ENCODE measurements at regions not wholly inside any gene's neighbourhood (a gene's known extent, or its start where the extent isn't known, plus 50 kb on each side); places are given as distances from the start of the nearest gene placed in this dataset.

GRCh38 chr1:82927753-82928152 is 1071.2 kb downstream of the TTLL7 start:
- intact Hi-C loops (cut with DNase I), result no loop called here
- no peaks in the 10 kb centered on the region for H3K9me3 ChIP-seq
- no peaks in the 10 kb centered on the region for H3K27me3 ChIP-seq
- DNase-seq (no peak), ATAC-seq (no peak)
- no peak overlapping the region for H3K27ac ChIP-seq
- TF ChIP-seq CTCF (IDR thresholded peaks at IDR 0.05), result no peak
- H3K36me3 ChIP-seq, result no peaks in the 10 kb centered on the region
- H3K4me1 ChIP-seq, result peaks cover 0 to 6% of the 10 kb centered on the region in 2 donors
- H3K4me3 ChIP-seq, result no peak overlapping the region

GRCh38 chr1:82924666-82925065 is 1074.3 kb downstream of the TTLL7 start:
- peaks cover 5 to 11% of the 10 kb centered on the region in 2 donors for H3K4me1 ChIP-seq
- DNase-seq, result no peak
- no peak for TF ChIP-seq CTCF (IDR thresholded peaks at IDR 0.05)
- H3K4me3 ChIP-seq, result no peak overlapping the region
- ATAC-seq, result no peak
- H3K9me3 ChIP-seq, result no peaks in the 10 kb centered on the region
- intact Hi-C loops (cut with DNase I), result no loop called here
- H3K27me3 ChIP-seq, result no peaks in the 10 kb centered on the region
- no peaks in the 10 kb centered on the region for H3K36me3 ChIP-seq
- no peak overlapping the region for H3K27ac ChIP-seq

GRCh38 chr1:82923931-82924330 is 1075.0 kb downstream of the TTLL7 start:
- Histone ChIP-seq H3K27ac (no peak overlapping the region), H3K27me3 (no peaks in the 10 kb centered on the region), H3K4me3 (no peak overlapping the region), H3K4me1 (peaks cover 5 to 11% of the 10 kb centered on the region in 2 donors), H3K9me3 (no peaks in the 10 kb centered on the region), H3K36me3 (no peaks in the 10 kb centered on the region)
- intact Hi-C loops (cut with DNase I), result no loop called here
- no peak for TF ChIP-seq CTCF (IDR thresholded peaks at IDR 0.05)
- DNase-seq, result no peak
- ATAC-seq, result no peak

- ATAC-seq (peak; percentile 21), DNase-seq (no peak)
- H3K27ac ChIP-seq, result no peak overlapping the region
- intact Hi-C loops (cut with DNase I), result no loop called here
- TF ChIP-seq CTCF (IDR thresholded peaks at IDR 0.05), result no peak
- no peaks in the 10 kb centered on the region for H3K36me3 ChIP-seq
- H3K27me3 ChIP-seq, result no peaks in the 10 kb centered on the region
- no peaks in the 10 kb centered on the region for H3K9me3 ChIP-seq
- no peak overlapping the region for H3K4me3 ChIP-seq
- H3K4me1 ChIP-seq, result peaks cover 5 to 11% of the 10 kb centered on the region in 2 donors
Observed at GRCh38 chr1:82921759-82922158, 1077.2 kb downstream of the TTLL7 start.

GRCh38 chr1:82920418-82921248 is 1078.3 kb downstream of the TTLL7 start:
- DNase-seq (no peak), ATAC-seq (peak; percentile 91)
- TF ChIP-seq CTCF (IDR thresholded peaks at IDR 0.05), result no peak
- H3K36me3 ChIP-seq, result no peaks in the 10 kb centered on the region
- no peaks in the 10 kb centered on the region for H3K9me3 ChIP-seq
- intact Hi-C loops (cut with DNase I), result no loop called here
- peaks cover 5 to 11% of the 10 kb centered on the region in 2 donors for H3K4me1 ChIP-seq
- no peaks in the 10 kb centered on the region for H3K27me3 ChIP-seq
- no peak overlapping the region for H3K4me3 ChIP-seq
- H3K27ac ChIP-seq, result peak overlapping the region in 1 of 2 donors; percentile 46

Measured in left lung (tissue), 4 donors.